Spleen (tissue), 7 donors: ENCODE measurements at regions not wholly inside any gene's neighbourhood (a gene's known extent, or its start where the extent isn't known, plus 50 kb on each side); places are given as distances from the start of the nearest gene placed in this dataset.

Experiments
- CTCF ChIP-seq, 11 experiments: fragments of 200-600 bp in 7 of 11; fragments of 450-650 bp in 4 of 11; sonication (generic) in 4 of 11; IDR thresholded peaks in 8 of 11; conservative IDR thresholded peaks in 3 of 11; 1 replicate in 7 of 11; 2 replicates in 4 of 11; pipeline versions ENCODE4 v1.4.0 to v1.8.0; 2016 to 2021; ENCODE audit warnings: antibody characterized with exemption in 11 of 11, inconsistent platforms in 4 of 11, mild to moderate bottlenecking in 1 of 11
- POLR2A ChIP-seq, 3 donors: fragments of 450-650 bp; IDR thresholded peaks; one replicate each; pipeline ENCODE4 v1.5.1; 2017; ENCODE audit warnings: antibody characterized with exemption in 3 of 3, mild to moderate bottlenecking in 1 of 3
- POLR2AphosphoS5 ChIP-seq, 3 donors: sonication (generic); formaldehyde crosslinking; IDR thresholded peaks; one replicate each; pipeline ENCODE4 v1.5.1; 2017; ENCODE audit warnings: antibody characterized with exemption in 3 of 3
- donor health status: DM: no; HTN: no; CAD: no; lungs with moderate emphysema.
- donor health status: DM: no; HTN: no; CAD: no.
- donor health status: DM: no; HTN: no; CAD: no.

- no peak for TF ChIP-seq POLR2A (IDR thresholded peaks at IDR 0.05)
- TF ChIP-seq CTCF (IDR thresholded peaks at IDR 0.05 in 8 of 11, conservative IDR thresholded peaks at IDR 0.05 in 3 of 11) = no peak
- no peak for TF ChIP-seq POLR2AphosphoS5 (IDR thresholded peaks at IDR 0.05)
Measured at GRCh38 chr2:81549646-81550045, 1245.1 kb upstream of the LRRTM1 start.
